HG03521 (cell line): ENCODE measurements at regions not wholly inside any gene's neighbourhood (a gene's known extent, or its start where the extent isn't known, plus 50 kb on each side); places are given as distances from the start of the nearest gene placed in this dataset.

Source experiments
- ATAC-seq: cut with Tn5 transposase; IDR thresholded peaks from one replicate; pipeline ENCODE4 v1.9.1; 2021; ENCODE audit warnings: mild to moderate bottlenecking, moderate library complexity; ENCODE audit not compliant: unreplicated experiment

GRCh38 chr12:116455540-116456329 is 103.4 kb upstream of the MAP1LC3B2 start:
- no peak for ATAC-seq

- no peak for ATAC-seq
These were observed 102.7 kb upstream of the MAP1LC3B2 start for GRCh38 chr12:116456330-116457082.

DNA sequence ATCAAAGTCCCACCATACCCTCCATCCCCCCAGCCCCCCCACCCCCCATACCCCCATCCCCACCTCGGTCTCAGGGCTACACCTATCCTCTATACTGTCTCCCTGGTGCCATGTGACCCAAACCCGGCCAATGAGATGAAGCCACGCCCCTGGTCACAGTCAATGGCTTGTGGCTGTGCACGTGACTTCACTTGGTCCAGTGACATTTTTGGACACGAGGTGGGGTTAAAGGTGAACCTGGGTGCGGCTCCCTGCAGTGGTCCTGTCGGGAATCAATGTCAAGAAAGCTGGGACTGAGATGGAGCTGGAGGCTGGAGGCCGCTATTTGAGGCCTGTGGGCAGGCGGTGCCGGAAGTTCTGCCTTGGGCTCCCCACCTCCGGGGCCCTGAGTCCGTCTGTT is 100.7 kb upstream of the MAP1LC3B2 start:
- no peak for ATAC-seq

DNA sequence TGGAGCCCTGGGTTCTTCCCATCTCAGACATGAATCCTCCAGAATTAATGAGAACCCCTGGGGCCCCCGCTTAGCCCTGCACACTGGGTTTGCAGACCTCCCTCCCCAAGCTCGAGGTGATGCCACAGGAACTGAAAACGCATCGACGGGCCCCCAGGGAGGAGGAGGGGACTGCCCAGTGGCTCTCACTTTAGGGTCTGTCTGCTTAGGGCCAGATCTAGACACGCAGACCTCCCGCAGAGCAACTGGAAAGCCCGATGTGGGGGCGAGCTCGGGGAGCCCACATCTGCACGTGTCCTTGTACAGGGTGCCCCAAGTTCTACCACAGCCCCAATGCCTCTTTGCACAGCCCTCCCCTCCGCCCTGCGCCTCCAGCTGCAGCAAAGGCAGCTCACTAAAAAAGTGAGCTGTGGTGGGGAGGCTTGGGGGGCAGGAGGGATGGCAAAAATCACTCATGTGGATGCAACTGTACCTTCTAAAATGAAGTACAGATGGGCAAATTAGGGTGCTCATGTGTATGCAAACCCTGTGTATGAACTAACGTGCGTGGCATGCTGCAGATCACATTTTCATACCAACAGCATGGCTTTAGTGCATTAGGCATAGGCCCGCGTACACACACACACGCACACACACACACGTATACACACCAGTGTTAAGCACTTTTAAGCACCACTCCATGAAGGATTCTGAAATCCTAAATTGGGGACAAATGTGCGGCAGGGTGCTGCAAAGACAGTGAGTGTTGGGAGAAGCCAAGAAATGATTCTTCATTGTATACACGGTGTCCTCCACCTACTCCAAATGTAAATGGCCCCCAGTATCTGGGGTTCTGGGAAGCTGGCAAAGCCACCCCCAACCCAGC is 99.9 kb upstream of the MAP1LC3B2 start:
- ATAC-seq: no peak

DNA sequence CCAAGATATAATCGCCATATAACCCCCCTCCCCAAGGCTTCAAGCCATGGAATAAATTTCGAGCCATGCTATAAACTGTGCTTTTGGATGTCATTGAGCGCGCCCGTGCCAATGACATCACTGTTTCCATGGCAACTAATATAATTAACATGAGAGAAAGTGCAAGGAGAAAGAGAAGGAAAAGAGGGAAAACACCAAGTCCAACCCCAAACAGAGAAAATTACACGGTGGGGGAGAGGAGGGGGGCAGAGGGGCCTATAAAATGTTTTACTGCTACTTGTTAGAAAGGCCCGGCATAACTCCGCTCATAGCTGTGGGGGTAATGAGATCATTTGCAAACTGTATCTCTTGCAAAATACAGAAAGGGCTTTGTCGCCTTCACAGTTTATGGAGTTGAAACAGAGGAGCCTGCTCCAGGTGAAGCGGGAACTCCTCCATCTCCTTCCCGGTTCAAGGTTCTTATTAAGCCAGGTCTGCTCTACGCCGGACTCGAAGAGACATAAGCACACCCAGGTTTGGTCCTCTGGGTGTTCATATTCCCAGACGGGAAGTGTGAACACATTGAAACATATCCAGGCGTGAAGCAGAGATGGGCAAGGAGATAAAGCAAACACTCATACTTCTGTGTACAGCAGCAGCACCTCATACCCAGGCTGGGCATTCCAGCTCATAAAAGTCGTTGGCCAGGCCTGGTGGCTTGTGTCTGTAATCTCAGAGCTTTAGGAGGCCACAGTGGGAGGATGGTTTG is 99.1 kb upstream of the MAP1LC3B2 start:
- ATAC-seq: no peak

DNA sequence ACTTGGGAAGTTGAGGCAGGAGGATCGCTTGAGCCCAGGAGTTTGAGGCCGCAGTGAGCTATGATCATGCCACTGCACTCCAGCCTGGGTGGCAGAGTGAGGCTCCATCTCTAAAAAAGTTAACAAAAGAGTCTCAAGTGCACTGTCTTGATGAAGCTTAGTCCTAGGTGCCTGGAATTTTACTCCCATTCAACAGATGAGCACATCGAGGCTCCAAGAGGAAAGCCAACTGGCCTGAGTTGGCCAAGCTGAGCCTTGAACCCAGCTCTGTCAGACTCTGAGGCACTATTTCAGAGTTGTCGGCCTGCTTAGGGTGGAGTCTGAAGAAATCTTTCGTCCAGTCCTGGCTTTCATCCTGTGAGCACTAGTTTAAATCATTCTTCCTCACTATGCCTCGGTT is 98.1 kb upstream of the MAP1LC3B2 start:
- no peak for ATAC-seq

DNA sequence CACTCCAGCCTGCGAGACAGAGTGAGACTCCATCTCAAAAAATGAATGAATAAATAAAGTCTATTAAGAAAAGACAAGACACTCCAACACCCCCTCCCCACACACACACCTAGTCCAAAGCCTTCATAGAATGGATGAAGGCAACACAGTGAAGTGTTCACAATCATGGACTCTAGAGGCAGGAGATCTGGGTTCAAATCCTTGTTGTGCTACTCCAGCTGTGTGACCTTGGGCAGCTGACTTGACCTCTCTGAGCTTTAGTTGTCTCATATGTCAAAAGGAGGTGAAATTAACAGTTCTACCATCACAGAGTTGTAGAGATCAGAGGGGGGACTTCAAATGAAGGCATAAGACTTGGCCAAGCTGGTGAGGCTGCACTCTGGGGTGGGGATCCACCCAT is 95.8 kb upstream of the MAP1LC3B2 start:
- ATAC-seq: no peak

- ATAC-seq: no peak
These were observed 93.8 kb upstream of the MAP1LC3B2 start for GRCh38 chr12:116465407-116465806.

DNA sequence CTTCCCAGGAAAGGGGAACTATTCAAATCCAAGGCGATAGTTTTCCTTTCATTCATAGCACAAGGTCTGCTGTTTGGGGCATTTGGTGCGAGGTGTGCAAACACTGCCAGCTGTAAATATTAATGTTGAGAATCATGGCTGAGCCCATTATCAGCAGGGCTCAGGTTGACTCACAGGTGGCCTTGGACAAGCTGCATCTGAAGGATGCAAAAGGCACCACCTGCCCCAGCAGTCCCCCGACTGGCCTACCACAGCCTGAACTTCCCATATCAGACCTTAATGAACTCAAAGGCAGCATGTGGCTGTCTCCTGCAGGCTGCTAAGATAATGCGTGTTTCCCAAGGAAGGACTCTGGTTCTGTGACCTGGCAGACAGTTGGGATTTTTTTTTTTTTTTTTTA is 93.3 kb upstream of the MAP1LC3B2 start:
- ATAC-seq: no peak

DNA sequence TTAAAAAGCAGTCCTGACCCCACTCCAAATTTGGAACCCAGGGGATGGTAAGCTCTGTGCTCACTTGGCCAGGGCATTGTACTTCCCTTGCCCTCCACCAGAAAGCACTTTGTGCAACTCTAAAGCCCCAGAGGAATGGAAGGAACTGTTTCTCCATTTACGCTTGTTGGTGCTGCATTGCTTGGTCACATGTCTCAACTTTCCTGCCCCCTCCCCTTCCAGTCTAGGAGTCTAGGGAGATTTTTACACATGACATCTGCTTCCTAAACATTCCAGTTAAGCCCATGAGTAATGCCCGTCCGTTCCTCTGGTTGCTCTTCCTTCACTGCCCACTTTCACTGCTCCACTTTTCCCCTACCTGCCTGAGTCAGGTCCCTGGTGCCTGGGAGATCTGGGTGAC is 92.6 kb upstream of the MAP1LC3B2 start:
- no peak for ATAC-seq

DNA sequence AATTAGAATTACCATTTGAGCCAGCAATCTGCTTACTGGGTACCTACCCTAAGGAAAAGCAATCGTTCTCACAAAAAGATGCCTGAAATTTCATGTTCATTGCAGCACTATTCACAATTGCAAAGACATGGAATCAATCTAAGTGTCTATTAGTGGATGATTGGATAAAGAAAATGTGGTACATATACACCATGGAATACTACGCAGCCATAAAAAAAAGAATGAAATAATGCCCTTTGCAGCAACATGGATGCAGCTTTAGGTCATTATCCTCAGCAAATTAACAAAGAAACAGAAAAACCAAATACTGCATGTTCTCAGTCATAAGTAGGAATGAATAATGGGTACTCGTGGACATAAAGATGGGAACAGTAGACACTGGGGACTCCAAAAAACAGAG is 89.8 kb upstream of the MAP1LC3B2 start:
- ATAC-seq: no peak

GRCh38 chr12:116471544-116471943 is 87.6 kb upstream of the MAP1LC3B2 start:
- no peak for ATAC-seq

DNA sequence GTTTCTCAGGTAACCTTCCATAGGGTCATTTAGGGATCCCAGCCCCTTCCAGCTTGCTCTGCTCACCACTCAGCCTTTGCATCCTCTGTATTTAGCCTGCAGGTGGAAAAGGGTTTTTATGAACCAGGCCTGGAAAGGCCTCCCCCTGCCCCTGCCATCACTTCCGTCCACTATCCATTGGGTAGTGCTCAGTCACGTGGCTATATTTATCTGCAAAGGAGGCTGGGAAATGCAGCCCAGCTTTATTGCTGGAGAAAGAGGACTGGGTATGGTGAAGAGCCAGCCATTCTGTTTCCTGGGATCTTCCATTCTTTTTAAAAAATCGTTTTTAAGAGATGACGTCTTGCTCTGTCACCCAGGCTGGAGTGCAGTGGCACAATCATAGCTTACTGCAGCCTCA is 87.0 kb upstream of the MAP1LC3B2 start:
- no peak for ATAC-seq

GRCh38 chr12:116473416-116473815 is 85.8 kb upstream of the MAP1LC3B2 start:
- no peak for ATAC-seq

GRCh38 chr12:116474331-116474730 is 84.8 kb upstream of the MAP1LC3B2 start:
- ATAC-seq: no peak

DNA sequence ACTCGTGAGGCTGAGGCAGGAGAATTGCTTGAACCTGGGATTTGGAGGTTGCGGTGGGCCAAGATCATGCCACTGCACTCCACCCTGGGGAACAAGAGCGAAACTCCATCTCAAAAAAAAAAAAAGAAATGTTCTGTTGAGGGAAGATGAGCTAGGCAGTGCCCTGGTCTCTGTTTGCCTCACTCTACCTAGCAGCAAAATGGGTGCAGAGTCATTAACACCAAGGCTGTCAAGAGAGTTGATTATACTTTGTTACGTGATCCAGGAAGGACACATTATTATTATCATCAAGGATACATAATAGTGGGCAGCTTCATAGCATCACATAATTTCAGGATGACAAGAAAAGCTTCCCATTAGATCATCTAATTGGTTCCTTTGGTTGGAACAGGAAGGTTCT is 84.3 kb upstream of the MAP1LC3B2 start:
- no peak for ATAC-seq

- no peak for ATAC-seq
These were observed 82.9 kb upstream of the MAP1LC3B2 start for GRCh38 chr12:116476227-116476822.

DNA sequence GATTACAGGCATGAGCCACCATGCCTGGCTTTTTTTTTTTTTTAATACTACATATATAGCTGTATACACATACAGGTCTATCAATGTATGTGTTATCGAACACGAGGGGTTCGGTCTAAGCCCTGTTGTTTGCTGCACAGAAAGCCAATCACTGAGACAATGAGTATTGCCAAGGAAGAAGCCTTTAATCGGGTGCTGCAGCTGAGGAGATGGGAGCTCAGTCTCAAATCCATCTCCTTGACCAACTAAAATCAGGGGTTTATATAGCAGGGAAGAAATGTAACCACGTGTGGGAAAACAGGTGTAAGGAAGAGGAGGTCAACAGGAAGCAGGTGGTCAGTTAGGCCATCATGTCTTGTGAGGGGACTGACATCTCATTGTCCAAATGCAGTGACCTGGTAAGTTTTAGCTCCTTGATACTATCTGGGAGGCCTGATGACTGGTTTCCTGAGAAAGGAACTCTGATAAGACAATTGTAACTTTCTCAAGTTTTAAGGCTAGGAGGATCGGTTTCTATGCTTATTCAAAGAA is 80.9 kb upstream of the MAP1LC3B2 start:
- ATAC-seq: no peak

DNA sequence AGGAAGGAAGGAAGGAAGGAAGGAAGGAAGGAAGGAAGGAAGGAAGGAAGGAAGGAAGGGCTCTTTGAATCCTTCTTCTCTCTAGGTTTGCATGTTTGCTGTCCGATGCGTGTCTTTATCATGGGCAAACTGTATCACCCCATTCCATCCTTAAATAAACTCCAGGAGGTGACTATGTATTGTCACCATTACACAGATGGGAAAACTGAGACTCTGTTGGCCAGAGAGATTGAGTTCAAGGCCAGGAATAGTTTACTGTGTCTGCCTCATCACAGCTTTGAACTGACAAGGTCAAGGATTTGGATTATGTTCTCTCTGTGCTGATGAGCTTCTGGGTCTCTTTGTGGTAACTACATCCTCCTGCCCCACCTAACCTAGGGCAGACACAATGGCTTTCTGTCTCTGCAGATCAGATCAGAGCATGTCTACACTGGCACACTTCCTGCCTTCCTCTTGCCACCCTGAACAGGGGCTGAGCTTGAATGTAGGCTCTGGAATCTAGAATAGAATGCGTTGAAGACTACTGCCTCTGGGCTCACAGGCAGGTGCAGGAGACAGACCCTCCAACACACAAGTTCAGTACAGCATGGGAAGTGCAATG is 78.9 kb upstream of the MAP1LC3B2 start:
- no peak for ATAC-seq

- ATAC-seq: no peak
These were observed 77.5 kb upstream of the MAP1LC3B2 start for GRCh38 chr12:116481726-116482125.
